ENCODE measurements at regions not wholly inside any gene's neighbourhood (a gene's known extent, or its start where the extent isn't known, plus 50 kb on each side); places are given as distances from the start of the nearest gene placed in this dataset.

GRCh38 chr4:176592976-176593670, 199.6 kb downstream of the VEGFC start:
- TF ChIP-seq HBP1 (CRISPR knock-in tag; IDR thresholded peaks at IDR 0.05; ENCODE audit: low read depth) = no peak
- no peak for TF ChIP-seq IRX3 (CRISPR knock-in tag; IDR thresholded peaks at IDR 0.05; ENCODE audit: borderline replicate concordance, low read depth)
- TF ChIP-seq ZNF350 (CRISPR knock-in tag; IDR thresholded peaks at IDR 0.05; ENCODE audit: borderline replicate concordance, low read depth) = no peak
- TF ChIP-seq MTERF4 (CRISPR knock-in tag; IDR thresholded peaks at IDR 0.05) = no peak
- TF ChIP-seq FOXK2 (IDR thresholded peaks at IDR 0.05) = no peak
- TF ChIP-seq CREB1 (IDR thresholded peaks at IDR 0.05) = no peak
- TF ChIP-seq CREB1 (CRISPR knock-in tag; IDR thresholded peaks at IDR 0.05) = no peak
